AG10803 (cell line): ENCODE measurements at regions not wholly inside any gene's neighbourhood (a gene's known extent, or its start where the extent isn't known, plus 50 kb on each side); places are given as distances from the start of the nearest gene placed in this dataset.

Experiments
- DNase-seq: peaks from one replicate; pipeline ENCODE4 v3.0.0; 2010; ENCODE audit warnings: low read depth
- H3K4me3 ChIP-seq: 2 replicates; pipeline ENCODE4 v1.5.1; 2011; ENCODE audit warnings: mild to moderate bottlenecking, low read length, control low read depth
- CTCF ChIP-seq: conservative IDR thresholded peaks from 2 replicates; pipeline ENCODE4 v1.5.1; 2011; ENCODE audit warnings: mild to moderate bottlenecking, low read length, control low read depth, inconsistent platforms

- TF ChIP-seq CTCF: no peak
- no peak for DNase-seq
- H3K4me3 ChIP-seq: no peak overlapping the region
These were observed 143.1 kb upstream of the COPS8 start for GRCh38 chr2:236942554-236942953.

GRCh38 chr2:236943068-236943467, 142.6 kb upstream of the COPS8 start:
- DNase-seq: no peak
- TF ChIP-seq CTCF: no peak
- no peak overlapping the region for H3K4me3 ChIP-seq

- DNase-seq: no peak
- no peak for TF ChIP-seq CTCF
- no peak overlapping the region for H3K4me3 ChIP-seq
These were observed 141.7 kb upstream of the COPS8 start for GRCh38 chr2:236943841-236944513.

GRCh38 chr2:236944561-236944960, 141.1 kb upstream of the COPS8 start:
- no peak overlapping the region for H3K4me3 ChIP-seq
- no peak for DNase-seq
- no peak for TF ChIP-seq CTCF

GRCh38 chr2:236945431-236946016, 140.2 kb upstream of the COPS8 start:
- TF ChIP-seq CTCF: no peak
- H3K4me3 ChIP-seq: no peak overlapping the region
- no peak for DNase-seq

- DNase-seq: no peak
- no peak for TF ChIP-seq CTCF
- H3K4me3 ChIP-seq: no peak overlapping the region
These were observed 138.8 kb upstream of the COPS8 start for GRCh38 chr2:236946871-236947270.

GRCh38 chr2:236947294-236947693, 138.4 kb upstream of the COPS8 start:
- no peak for DNase-seq
- no peak overlapping the region for H3K4me3 ChIP-seq
- TF ChIP-seq CTCF: no peak
